Duodenal mucosa (tissue), 2 donors: ENCODE measurements at regions not wholly inside any gene's neighbourhood (a gene's known extent, or its start where the extent isn't known, plus 50 kb on each side); places are given as distances from the start of the nearest gene placed in this dataset.

ENCODE experiments used
- H3K27ac ChIP-seq: one replicate; pipeline ENCODE4 v1.7.0; 2013; ENCODE audit warnings: low read depth, low read length
- H3K27me3 ChIP-seq, 2 donors: one replicate each; pipeline ENCODE4 v1.7.0; 2013; ENCODE audit warnings: low read length in 2 of 2, control low read depth in 1 of 2; ENCODE audit not compliant: insufficient read depth in 2 of 2, control insufficient read depth in 1 of 2
- H3K36me3 ChIP-seq, 2 donors: one replicate each; pipeline ENCODE4 v1.7.0; 2013; ENCODE audit warnings: low read length in 2 of 2, control low read depth in 1 of 2; ENCODE audit not compliant: insufficient read depth in 2 of 2, control insufficient read depth in 1 of 2
- H3K4me1 ChIP-seq, 2 donors: one replicate each; pipeline ENCODE4 v1.7.0; 2013; ENCODE audit warnings: low read length in 2 of 2, control low read depth in 1 of 2; ENCODE audit not compliant: insufficient read depth in 2 of 2, control insufficient read depth in 1 of 2
- H3K4me3 ChIP-seq, 2 donors: one replicate each; pipeline ENCODE4 v1.7.0; 2013; ENCODE audit warnings: low read length in 2 of 2, low read depth in 1 of 2
- H3K9ac ChIP-seq, 2 donors: one replicate each; pipeline ENCODE4 v1.7.0; 2013; ENCODE audit warnings: low read length in 2 of 2, low read depth in 1 of 2
- H3K9me3 ChIP-seq, 2 donors: one replicate each; pipeline ENCODE4 v1.7.0; 2013; ENCODE audit warnings: low read length in 2 of 2, control low read depth in 1 of 2; ENCODE audit not compliant: control insufficient read depth in 1 of 2

DNA sequence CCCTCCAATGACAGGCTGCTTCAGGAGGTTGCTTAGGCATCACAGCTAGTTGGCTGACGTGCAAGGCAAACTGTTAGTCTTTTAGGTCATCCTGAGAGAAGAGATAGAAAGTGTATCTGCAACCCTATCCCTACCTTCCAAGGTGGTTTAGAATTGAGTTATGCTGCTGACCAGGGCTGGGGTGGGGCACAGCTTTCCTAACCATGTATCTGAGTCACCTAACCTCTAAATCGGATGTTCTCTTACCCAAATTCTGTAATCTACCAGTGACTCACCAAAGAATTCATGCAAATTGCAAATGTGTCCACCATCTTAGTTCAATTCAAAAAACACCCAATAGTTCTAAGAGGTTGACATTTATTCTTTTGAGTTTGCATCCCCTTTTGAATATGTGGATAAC, 107.2 kb upstream of the DYNLRB2 start:
- Histone ChIP-seq H3K27me3 (peaks cover 3 to 4% of the 10 kb centered on the region in 2 donors), H3K36me3 (no peaks in the 10 kb centered on the region), H3K4me1 (no peaks in the 10 kb centered on the region), H3K9me3 (no peaks in the 10 kb centered on the region), H3K9ac (no peak overlapping the region), H3K27ac (no peak overlapping the region), H3K4me3 (no peak overlapping the region)

DNA sequence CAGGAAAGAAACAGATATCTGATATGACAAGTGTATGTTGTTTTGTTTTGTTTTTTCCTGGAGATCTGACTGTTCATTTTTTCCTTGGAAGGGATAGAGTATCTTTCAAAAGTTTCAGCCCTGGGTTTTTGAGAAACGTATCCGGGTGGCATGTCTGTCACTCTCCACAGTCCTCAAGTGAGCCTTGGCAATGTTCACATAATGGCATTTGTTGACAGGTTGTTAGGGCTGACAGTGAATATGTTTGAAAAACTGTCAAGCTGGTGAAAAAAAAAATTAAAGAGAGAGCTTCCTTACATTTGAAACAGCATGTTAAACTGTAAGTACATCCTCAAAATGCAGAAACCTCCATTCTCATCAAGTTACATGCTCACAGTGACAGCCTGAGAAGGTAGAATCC, 113.0 kb upstream of the DYNLRB2 start:
- no peak overlapping the region for H3K9ac ChIP-seq
- H3K27ac ChIP-seq = no peak overlapping the region
- no peaks in the 10 kb centered on the region for H3K36me3 ChIP-seq
- H3K4me3 ChIP-seq = no peak overlapping the region
- no peaks in the 10 kb centered on the region for H3K9me3 ChIP-seq
- H3K4me1 ChIP-seq = no peaks in the 10 kb centered on the region
- H3K27me3 ChIP-seq = peaks cover 2 to 13% of the 10 kb centered on the region in 2 donors

DNA sequence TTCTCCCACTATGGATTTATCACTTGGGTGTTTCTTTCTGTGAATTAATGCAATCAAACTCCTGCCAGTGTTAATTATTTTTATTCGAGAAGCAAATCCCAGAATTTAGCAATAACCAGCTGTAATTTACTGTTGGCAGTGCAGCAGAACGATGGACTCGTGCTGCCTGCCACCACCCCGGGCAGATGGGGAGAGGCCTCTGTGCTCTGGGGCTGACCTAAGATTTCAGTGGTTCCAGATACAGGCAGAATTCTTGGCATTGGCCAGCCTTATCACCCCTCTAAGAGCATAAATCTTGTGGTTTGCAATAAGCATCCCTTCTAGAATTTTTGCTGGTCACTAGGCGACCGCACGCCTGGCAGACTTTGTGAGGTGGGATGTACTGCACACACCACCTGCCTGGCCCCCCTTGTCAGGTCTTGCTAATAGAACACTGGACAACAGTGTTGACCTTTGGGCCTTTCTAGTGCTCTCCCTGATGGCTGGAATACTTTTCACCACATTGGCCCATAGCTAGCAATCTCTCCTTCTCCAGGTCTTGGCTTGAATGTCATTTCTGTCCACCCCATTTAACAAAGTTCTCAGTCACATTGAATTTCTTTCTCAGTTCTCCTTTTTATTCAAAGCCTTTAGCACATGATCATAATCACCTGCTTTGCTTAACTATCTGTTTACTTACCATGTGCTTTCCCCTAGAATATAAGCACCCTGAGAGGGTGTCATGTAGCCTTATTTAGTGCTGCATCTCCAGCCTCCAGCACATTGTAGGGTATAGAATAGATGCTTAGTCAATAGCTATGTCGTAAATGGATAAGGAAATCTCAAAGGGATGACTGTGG, 122.1 kb upstream of the DYNLRB2 start:
- Histone ChIP-seq H3K4me1 (no peaks in the 10 kb centered on the region), H3K27ac (no peak overlapping the region), H3K27me3 (peaks cover 0 to 5% of the 10 kb centered on the region in 2 donors), H3K9me3 (no peaks in the 10 kb centered on the region), H3K4me3 (no peak overlapping the region), H3K36me3 (no peaks in the 10 kb centered on the region), H3K9ac (no peak overlapping the region)

DNA sequence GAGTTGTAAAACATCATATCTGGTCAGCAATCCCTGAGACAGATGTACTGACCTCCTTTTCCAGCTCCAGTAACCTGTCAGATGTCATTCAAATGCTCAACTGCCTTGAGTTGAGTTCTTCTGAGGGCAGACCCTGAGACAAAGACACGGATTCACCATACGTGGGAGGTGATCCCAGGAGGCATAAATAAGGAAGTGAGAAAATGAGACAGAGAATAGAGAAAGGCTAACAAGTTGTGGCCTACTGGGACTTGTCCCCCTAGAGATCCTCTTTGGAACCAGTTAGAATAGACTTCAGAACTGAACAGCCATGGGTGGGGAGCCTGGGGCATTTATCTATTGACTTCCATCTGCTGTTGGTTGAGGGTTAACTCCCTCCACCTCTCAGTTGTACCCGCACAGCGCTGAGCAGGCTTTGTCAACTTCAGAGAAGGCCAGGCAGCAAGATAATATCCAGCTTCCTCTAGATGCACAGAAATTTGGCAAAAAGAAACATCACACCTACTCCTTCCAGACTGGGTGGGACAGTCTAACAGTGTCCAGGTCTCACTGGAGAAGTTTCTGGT, 123.0 kb upstream of the DYNLRB2 start:
- no peaks in the 10 kb centered on the region for H3K36me3 ChIP-seq
- H3K27ac ChIP-seq = no peak overlapping the region

DNA sequence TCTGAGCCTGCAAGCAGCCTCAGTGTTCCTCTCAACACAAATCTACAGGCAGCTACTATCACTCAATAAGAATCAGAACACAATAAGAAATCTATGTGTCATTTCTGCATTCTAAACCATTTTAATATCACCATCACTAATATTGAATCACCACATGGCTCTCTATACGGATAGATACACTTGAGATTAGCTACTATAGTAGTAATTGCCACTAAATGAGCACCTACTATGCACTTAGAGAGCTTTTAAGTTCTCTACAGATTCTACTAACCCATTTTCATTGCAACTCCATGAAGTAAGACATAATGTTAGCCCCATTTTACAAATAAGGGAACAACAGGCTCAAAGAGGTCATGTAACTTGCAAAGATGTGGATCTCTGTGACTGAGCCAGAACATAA, 132.8 kb upstream of the DYNLRB2 start:
- no peaks in the 10 kb centered on the region for H3K36me3 ChIP-seq
- no peaks in the 10 kb centered on the region for H3K4me1 ChIP-seq
- no peak overlapping the region for H3K4me3 ChIP-seq
- H3K9me3 ChIP-seq = no peaks in the 10 kb centered on the region
- no peak overlapping the region for H3K27ac ChIP-seq
- peaks cover 0 to 8% of the 10 kb centered on the region in 2 donors for H3K27me3 ChIP-seq
- H3K9ac ChIP-seq = no peak overlapping the region

More for the DNA sequence above, 123.0 kb upstream of the DYNLRB2 start:
- no peak overlapping the region for H3K4me3 ChIP-seq
- no peaks in the 10 kb centered on the region for H3K4me1 ChIP-seq
- no peak overlapping the region for H3K9ac ChIP-seq
- no peaks in the 10 kb centered on the region for H3K27me3 ChIP-seq
- H3K9me3 ChIP-seq = no peaks in the 10 kb centered on the region

DNA sequence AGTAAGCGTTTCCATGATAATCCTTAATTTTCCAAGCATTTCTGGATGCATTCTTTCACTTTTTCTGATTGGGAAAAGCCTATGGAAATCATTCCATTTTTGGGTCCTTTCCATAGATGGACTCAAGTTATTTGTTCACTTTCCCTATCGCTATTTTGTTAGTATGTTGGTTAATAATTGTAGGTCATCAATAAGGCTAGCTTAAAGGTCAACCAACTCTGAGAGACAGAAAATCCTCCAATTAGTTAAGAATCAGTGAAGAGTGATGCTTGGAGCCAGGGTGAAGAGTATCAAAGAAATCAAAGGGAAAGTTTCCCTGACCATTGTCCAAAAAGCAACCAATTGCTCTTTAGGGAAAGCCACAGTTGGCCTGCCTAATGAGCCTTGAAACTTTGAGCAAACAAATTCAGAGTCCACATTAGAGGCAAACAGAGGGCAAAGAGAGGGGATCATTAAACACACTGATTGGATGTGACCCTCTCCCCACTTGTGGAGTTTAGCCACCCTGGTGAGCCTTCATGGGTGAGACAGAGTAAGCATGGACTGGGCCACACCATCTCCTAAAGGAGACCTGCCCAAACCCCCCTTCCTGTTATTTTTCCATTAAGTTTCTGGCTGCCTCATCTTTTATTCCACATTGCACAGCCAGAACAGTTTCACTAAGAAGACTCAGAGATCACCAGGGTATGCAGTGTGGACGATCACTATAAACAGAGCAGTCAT, 133.4 kb upstream of the DYNLRB2 start:
- Histone ChIP-seq H3K9ac (no peak overlapping the region), H3K27me3 (peaks cover 0 to 8% of the 10 kb centered on the region in 2 donors), H3K27ac (no peak overlapping the region), H3K4me3 (no peak overlapping the region), H3K36me3 (no peaks in the 10 kb centered on the region), H3K4me1 (no peaks in the 10 kb centered on the region), H3K9me3 (no peaks in the 10 kb centered on the region)

DNA sequence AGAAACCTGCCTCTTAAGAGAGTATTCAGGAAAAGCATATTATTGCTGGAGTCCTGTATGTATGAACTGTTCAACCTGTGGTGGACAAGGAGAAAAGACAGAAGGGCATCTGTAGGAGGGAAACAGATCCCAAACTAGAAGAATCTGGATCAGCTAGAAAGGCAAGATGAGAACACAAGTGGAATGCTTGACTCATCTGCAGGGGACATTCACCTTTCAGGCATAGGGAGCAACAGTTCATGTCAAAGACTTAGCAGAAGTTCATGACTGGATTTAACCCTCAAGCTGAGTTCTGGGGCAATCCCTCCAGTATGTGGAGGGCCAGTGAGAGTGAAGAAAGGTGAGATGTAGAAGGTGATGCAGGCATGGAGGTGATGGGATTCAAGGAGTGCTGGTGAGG, 135.9 kb upstream of the DYNLRB2 start:
- no peak overlapping the region for H3K27ac ChIP-seq

DNA sequence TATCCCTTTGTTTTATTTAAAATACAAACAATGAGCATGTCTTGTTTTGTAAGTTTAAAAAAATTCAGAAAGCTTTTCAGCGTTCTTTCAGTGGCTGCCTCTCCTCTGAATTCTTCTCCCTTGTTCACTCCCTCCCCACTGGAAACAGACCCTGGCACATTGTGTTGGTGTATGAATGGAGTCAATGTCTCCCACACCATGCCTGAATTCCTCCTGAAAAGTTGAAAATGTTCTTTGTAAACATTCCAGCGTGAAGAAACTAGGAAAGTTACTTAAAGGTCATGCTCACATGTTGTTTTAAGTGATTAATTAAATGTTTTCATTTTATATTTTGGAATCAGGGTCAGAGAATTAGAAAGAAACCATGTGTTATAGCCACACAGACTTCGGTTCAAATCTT, 136.9 kb upstream of the DYNLRB2 start:
- no peaks in the 10 kb centered on the region for H3K4me1 ChIP-seq
- H3K36me3 ChIP-seq = no peaks in the 10 kb centered on the region
- H3K27me3 ChIP-seq = peaks cover 0 to 8% of the 10 kb centered on the region in 2 donors
- H3K4me3 ChIP-seq = no peak overlapping the region
- no peaks in the 10 kb centered on the region for H3K9me3 ChIP-seq
- H3K27ac ChIP-seq = no peak overlapping the region
- no peak overlapping the region for H3K9ac ChIP-seq

More for the DNA sequence above, 135.9 kb upstream of the DYNLRB2 start:
- Histone ChIP-seq H3K4me1 (no peaks in the 10 kb centered on the region), H3K4me3 (no peak overlapping the region), H3K36me3 (no peaks in the 10 kb centered on the region), H3K27me3 (peaks cover 0 to 8% of the 10 kb centered on the region in 2 donors), H3K9ac (no peak overlapping the region), H3K9me3 (no peaks in the 10 kb centered on the region)

DNA sequence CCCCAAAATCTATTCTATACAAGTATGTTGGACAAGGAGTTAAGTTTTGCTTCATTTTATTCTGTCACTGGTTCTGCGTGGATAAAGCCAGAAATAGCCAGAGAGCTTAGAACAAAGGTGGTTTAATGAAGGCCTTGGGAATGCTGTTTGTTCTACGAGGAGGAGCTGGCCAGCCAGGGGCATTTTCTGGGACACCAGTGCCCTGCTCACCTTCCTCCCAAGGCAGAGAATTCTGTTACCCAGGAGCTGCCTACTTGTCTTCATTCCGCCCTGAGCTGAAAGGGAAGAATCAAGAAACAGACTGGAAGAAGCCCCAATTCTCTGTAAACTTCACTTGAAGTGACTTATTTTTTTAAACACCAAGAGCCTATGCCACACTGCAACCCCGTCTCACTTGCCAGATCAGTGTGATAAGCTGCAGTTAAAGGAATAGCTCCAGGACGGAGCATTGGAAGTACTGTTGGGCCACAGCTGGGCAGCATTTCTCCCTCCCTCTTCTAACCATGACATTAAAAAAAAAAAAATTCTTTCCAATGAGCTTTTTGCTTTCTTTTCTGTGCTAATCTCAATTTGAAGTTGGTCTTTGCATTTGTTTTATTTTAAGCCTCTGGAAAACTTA, 149.8 kb upstream of the DYNLRB2 start:
- Histone ChIP-seq H3K27ac (no peak overlapping the region), H3K36me3 (no peaks in the 10 kb centered on the region), H3K9me3 (no peaks in the 10 kb centered on the region), H3K9ac (no peak overlapping the region), H3K27me3 (no peaks in the 10 kb centered on the region), H3K4me1 (no peaks in the 10 kb centered on the region), H3K4me3 (no peak overlapping the region)

DNA sequence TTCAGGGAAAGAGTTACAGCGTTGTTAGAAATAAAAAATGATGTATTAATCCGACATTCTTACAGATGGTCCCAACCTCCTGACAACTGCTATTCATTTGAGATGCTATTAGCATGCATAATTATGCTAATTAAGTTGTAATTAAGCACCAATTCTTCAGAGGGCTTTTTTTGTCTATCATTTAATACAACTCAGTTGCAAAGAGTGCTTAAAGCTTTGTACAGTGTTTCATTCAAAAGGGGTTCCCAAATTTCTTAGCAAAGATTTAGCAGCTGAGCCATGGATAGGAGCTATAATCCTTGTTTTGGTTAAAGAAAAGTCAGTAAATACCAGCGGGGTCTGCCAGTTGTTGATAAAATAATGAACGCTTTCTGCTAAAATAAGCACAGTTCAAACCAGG, 150.7 kb upstream of the DYNLRB2 start:
- no peaks in the 10 kb centered on the region for H3K27me3 ChIP-seq
- no peak overlapping the region for H3K27ac ChIP-seq
- H3K36me3 ChIP-seq = no peaks in the 10 kb centered on the region
- H3K9me3 ChIP-seq = no peaks in the 10 kb centered on the region
- no peaks in the 10 kb centered on the region for H3K4me1 ChIP-seq
- H3K9ac ChIP-seq = no peak overlapping the region
- H3K4me3 ChIP-seq = no peak overlapping the region
